DMS53 treated with DMSO at 0.1 percent for 48 hours (cell line): ENCODE measurements at regions not wholly inside any gene's neighbourhood (a gene's known extent, or its start where the extent isn't known, plus 50 kb on each side); places are given as distances from the start of the nearest gene placed in this dataset.

Experiments used
- DNase-seq: peaks from one replicate; lab custom pipeline; 2025; ENCODE audit not compliant: unreplicated experiment; lab: John Stamatoyannopoulos, UW

GRCh38 chr2:145110668-145111356 lies 590.9 kb upstream of the ZEB2 start:
- no peak for DNase-seq

- no peak for DNase-seq
Observed at GRCh38 chr2:145108959-145109710, 589.2 kb upstream of the ZEB2 start.

GRCh38 chr2:145108361-145108778 lies 588.5 kb upstream of the ZEB2 start:
- no peak for DNase-seq

GRCh38 chr2:145106293-145106692 lies 586.4 kb upstream of the ZEB2 start:
- DNase-seq = no peak

- DNase-seq = no peak
Observed at GRCh38 chr2:145102706-145103105, 582.8 kb upstream of the ZEB2 start.

- no peak for DNase-seq
Observed at GRCh38 chr2:145100301-145100700, 580.4 kb upstream of the ZEB2 start.

GRCh38 chr2:145096582-145096981 lies 576.7 kb upstream of the ZEB2 start:
- no peak for DNase-seq

GRCh38 chr2:145095641-145096435 lies 575.9 kb upstream of the ZEB2 start:
- DNase-seq = no peak

- DNase-seq = no peak
Observed at GRCh38 chr2:145094370-145094769, 574.5 kb upstream of the ZEB2 start.

GRCh38 chr2:145091967-145092366 lies 572.0 kb upstream of the ZEB2 start:
- no peak for DNase-seq

- DNase-seq = no peak
Observed at GRCh38 chr2:145090841-145091761, 571.2 kb upstream of the ZEB2 start.

- DNase-seq = no peak
Observed at GRCh38 chr2:145088756-145089155, 568.8 kb upstream of the ZEB2 start.

GRCh38 chr2:145086910-145087309 lies 567.0 kb upstream of the ZEB2 start:
- DNase-seq = no peak

GRCh38 chr2:145085612-145086011 lies 565.7 kb upstream of the ZEB2 start:
- DNase-seq = no peak

GRCh38 chr2:145080426-145080825 lies 560.5 kb upstream of the ZEB2 start:
- DNase-seq = no peak

GRCh38 chr2:145079641-145080040 lies 559.7 kb upstream of the ZEB2 start:
- DNase-seq = no peak

GRCh38 chr2:145078923-145079322 lies 559.0 kb upstream of the ZEB2 start:
- no peak for DNase-seq

- DNase-seq = no peak
Observed at GRCh38 chr2:145076085-145076484, 556.2 kb upstream of the ZEB2 start.

- no peak for DNase-seq
Observed at GRCh38 chr2:145075454-145076062, 555.6 kb upstream of the ZEB2 start.

- no peak for DNase-seq
Observed at GRCh38 chr2:145070703-145071102, 550.8 kb upstream of the ZEB2 start.
